Ascending aorta (tissue), 2 donors: ENCODE measurements at regions not wholly inside any gene's neighbourhood (a gene's known extent, or its start where the extent isn't known, plus 50 kb on each side); places are given as distances from the start of the nearest gene placed in this dataset.

Source experiments
- DNase-seq, 2 donors: peaks; one replicate each; pipeline ENCODE4 v3.0.0-alpha.2; 2019; ENCODE audit warnings: low spot score in 2 of 2
- H3K27ac ChIP-seq, 2 donors: fragments of 200-600 bp; sonication (generic); one replicate each; pipeline ENCODE4 v1.5.1; 2016 to 2017; ENCODE audit warnings: mild to moderate bottlenecking in 1 of 2
- H3K27me3 ChIP-seq: fragments of 200-600 bp; sonication (generic); one replicate; pipeline ENCODE4 v1.5.1; 2017
- H3K36me3 ChIP-seq, 2 donors: fragments of 200-600 bp; sonication (generic); one replicate each; pipeline ENCODE4 v1.5.1; 2016
- H3K4me1 ChIP-seq, 2 donors: fragments of 200-600 bp; sonication (generic); one replicate each; pipeline ENCODE4 v1.5.1; 2016 to 2017; ENCODE audit warnings: mild to moderate bottlenecking in 1 of 2
- H3K4me3 ChIP-seq, 2 donors: fragments of 200-600 bp; sonication (generic); one replicate each; pipeline ENCODE4 v1.5.1; 2016 to 2017; ENCODE audit warnings: mild to moderate bottlenecking in 1 of 2
- H3K9me3 ChIP-seq, 2 donors: fragments of 200-600 bp; sonication (generic); one replicate each; pipeline ENCODE4 v1.5.1; 2016
- intact Hi-C: fragments of 100-400 bp; cut with DNase I; formaldehyde crosslinking; loops from one replicate; pipeline ENCODE4 v1.15.1; 2023
- TF ChIP-seq, protein P1 (sequence below), 3 experiments: fragments of 200-600 bp in 2 of 3; fragments of 450-650 bp in 1 of 3; sonication (generic) in 2 of 3; IDR thresholded peaks; one replicate each; pipeline ENCODE4 v1.5.1; 2016 to 2019; ENCODE audit warnings: antibody characterized with exemption in 3 of 3, mild to moderate bottlenecking in 1 of 3, moderate library complexity in 1 of 3

DNA sequence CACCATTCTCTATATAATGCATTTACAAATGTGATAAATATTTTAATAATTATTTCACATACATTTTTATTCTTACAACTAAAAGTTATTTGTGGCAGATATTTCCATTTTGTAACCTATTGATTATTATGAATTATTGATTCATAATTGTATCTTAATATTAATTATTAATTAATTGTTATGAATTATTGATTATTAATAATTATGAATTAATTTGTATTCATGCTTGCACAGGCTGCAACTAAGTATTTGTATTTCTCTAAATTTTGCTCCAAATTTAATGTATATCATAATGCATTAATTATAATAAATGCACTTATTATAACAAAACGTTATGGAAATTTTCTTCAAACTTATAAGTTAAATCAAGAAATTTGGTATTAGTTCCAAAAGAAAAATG lies 929.7 kb downstream of the PCDH7 start:
- intact Hi-C loops = no loop called here
- no peaks in the 10 kb centered on the region for H3K9me3 ChIP-seq
- no peaks in the 10 kb centered on the region for H3K36me3 ChIP-seq
- no peak overlapping the region for H3K4me3 ChIP-seq
- TF ChIP-seq, protein P1, sequence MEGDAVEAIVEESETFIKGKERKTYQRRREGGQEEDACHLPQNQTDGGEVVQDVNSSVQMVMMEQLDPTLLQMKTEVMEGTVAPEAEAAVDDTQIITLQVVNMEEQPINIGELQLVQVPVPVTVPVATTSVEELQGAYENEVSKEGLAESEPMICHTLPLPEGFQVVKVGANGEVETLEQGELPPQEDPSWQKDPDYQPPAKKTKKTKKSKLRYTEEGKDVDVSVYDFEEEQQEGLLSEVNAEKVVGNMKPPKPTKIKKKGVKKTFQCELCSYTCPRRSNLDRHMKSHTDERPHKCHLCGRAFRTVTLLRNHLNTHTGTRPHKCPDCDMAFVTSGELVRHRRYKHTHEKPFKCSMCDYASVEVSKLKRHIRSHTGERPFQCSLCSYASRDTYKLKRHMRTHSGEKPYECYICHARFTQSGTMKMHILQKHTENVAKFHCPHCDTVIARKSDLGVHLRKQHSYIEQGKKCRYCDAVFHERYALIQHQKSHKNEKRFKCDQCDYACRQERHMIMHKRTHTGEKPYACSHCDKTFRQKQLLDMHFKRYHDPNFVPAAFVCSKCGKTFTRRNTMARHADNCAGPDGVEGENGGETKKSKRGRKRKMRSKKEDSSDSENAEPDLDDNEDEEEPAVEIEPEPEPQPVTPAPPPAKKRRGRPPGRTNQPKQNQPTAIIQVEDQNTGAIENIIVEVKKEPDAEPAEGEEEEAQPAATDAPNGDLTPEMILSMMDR (IDR thresholded peaks at IDR 0.05) = no peak
- H3K4me1 ChIP-seq = no peaks in the 10 kb centered on the region
- no peak for DNase-seq
- H3K27ac ChIP-seq = no peak overlapping the region
- no peaks in the 10 kb centered on the region for H3K27me3 ChIP-seq

DNA sequence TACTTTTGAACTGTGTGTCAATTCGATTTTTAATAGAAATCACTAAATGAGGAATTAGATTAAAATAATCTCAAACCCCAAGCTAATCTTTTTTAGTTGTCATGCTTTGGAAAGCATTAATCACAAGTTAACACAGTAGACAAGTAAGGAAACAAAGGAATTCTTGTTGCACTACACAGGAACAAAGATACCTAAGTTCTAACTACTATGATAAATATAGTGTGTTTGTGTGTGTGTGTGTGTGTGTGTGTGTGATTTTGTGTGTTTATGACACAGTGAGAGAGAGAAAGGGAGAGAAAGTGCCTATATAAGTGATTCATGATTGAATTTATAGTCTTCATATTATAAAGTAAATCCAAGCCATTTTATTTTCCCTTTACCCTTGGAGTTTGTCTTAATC lies 931.4 kb downstream of the PCDH7 start:
- no peak overlapping the region for H3K4me3 ChIP-seq
- intact Hi-C loops = no loop called here
- H3K9me3 ChIP-seq = no peaks in the 10 kb centered on the region
- DNase-seq = no peak
- H3K36me3 ChIP-seq = no peaks in the 10 kb centered on the region
- H3K4me1 ChIP-seq = no peaks in the 10 kb centered on the region
- TF ChIP-seq, protein P1 (IDR thresholded peaks at IDR 0.05) = no peak
- H3K27me3 ChIP-seq = no peaks in the 10 kb centered on the region
- no peak overlapping the region for H3K27ac ChIP-seq

DNA sequence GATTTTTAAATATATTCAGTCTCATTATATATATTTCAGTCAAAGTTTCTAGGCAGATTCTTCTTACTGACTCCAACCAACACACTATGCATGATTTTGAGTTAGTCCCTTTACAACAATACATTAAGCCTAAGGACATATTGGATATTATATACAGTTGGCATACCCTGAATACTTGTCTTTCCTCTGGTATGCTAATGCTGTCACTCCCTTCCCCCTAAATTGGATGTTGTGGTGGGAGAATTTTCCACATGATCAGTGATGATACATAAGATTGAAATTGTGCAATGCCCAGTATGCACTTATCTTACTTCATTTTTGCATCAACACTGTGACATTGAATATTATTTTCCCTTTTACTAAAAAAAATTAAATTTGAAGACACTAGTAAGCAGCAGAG lies 935.2 kb downstream of the PCDH7 start:
- no peak for DNase-seq
- no peaks in the 10 kb centered on the region for H3K36me3 ChIP-seq
- intact Hi-C loops = no loop called here
- H3K4me3 ChIP-seq = no peak overlapping the region
- H3K4me1 ChIP-seq = no peaks in the 10 kb centered on the region
- no peaks in the 10 kb centered on the region for H3K27me3 ChIP-seq
- no peak overlapping the region for H3K27ac ChIP-seq
- TF ChIP-seq, protein P1 (IDR thresholded peaks at IDR 0.05) = no peak
- no peaks in the 10 kb centered on the region for H3K9me3 ChIP-seq

DNA sequence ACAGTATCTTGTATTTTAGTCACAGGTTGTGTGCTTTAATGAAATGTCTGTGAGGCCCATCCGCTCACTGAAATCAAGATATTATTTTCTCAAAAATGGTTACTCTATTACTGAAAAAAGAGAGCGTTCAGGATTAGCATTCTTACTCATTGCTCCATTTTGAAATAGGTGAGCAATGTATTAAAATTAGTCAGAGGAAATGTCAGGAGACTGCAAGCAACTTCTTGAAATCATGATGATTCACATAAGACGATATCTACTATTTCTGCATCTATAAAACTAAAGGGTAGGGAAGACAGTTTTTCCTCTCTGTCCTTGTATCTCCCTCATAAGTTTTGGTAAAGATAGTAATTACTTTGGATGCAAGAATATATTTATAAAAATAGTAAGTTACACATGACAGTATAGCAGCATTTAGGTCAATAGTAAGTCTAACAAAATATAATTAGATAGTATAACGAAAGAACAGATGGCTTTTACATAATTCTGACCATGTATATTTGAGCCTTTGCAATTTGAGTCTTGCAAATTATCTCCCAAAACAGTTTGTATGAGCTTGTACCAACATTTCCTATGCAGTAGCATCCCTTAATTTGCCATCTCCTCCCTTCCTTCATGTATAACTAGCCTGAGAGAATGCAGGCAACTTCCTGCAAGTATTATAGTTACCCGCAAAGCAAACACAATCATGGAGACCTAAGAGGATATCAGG lies 937.8 kb downstream of the PCDH7 start:
- Histone ChIP-seq H3K27ac (no peak overlapping the region), H3K36me3 (no peaks in the 10 kb centered on the region), H3K4me1 (no peaks in the 10 kb centered on the region), H3K4me3 (no peak overlapping the region), H3K27me3 (no peaks in the 10 kb centered on the region), H3K9me3 (no peaks in the 10 kb centered on the region)
- intact Hi-C loops = no loop called here
- DNase-seq = no peak
- TF ChIP-seq, protein P1 (IDR thresholded peaks at IDR 0.05) = no peak

DNA sequence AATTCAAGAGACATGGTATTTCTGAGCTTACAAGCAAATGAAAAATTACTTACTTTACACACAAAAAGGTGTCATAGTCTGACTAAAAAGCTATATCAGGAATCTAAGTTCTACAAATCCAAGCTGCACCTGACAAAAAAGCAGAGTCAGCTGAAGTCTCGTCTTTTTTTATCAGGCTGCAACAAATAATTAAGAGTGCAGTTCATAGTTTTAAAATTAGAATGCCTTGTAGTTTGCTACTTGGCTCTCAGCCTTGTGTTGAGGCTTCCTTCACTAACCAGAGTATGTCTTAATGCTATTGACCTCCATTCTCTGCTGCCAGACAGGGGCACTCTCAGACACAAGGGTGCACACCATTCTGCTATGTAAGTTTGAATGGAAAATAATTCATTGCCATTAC lies 940.7 kb downstream of the PCDH7 start:
- Histone ChIP-seq H3K27ac (no peak overlapping the region), H3K4me1 (no peaks in the 10 kb centered on the region), H3K9me3 (no peaks in the 10 kb centered on the region), H3K36me3 (no peaks in the 10 kb centered on the region), H3K27me3 (no peaks in the 10 kb centered on the region), H3K4me3 (no peak overlapping the region)
- TF ChIP-seq, protein P1 (IDR thresholded peaks at IDR 0.05) = no peak
- DNase-seq = no peak
- intact Hi-C loops = no loop called here

DNA sequence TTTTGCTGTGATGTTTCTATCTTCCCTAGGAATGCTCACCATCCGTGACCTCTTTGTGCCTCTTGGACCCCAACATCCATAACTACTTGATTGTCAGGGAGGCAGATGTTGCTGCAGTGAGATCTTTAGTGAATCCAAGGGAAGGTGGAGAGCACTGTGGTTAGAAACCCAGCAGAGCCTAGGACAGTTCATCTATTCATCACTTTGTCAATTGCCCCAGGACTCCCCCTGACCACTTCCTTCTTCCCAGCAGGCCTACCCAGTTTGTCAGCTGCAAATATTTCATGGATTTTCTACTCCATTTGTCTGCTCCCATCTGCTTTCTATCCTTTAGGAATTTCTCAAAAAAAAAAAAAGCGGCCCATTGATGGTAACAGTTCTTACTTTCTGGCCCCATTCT lies 942.8 kb downstream of the PCDH7 start:
- Histone ChIP-seq H3K27me3 (no peaks in the 10 kb centered on the region), H3K27ac (no peak overlapping the region), H3K9me3 (no peaks in the 10 kb centered on the region), H3K4me3 (no peak overlapping the region), H3K4me1 (no peaks in the 10 kb centered on the region), H3K36me3 (no peaks in the 10 kb centered on the region)
- intact Hi-C loops = no loop called here
- no peak for DNase-seq
- TF ChIP-seq, protein P1 (IDR thresholded peaks at IDR 0.05) = no peak
